ENCODE measurements at regions not wholly inside any gene's neighbourhood (a gene's known extent, or its start where the extent isn't known, plus 50 kb on each side); places are given as distances from the start of the nearest gene placed in this dataset.

DNA sequence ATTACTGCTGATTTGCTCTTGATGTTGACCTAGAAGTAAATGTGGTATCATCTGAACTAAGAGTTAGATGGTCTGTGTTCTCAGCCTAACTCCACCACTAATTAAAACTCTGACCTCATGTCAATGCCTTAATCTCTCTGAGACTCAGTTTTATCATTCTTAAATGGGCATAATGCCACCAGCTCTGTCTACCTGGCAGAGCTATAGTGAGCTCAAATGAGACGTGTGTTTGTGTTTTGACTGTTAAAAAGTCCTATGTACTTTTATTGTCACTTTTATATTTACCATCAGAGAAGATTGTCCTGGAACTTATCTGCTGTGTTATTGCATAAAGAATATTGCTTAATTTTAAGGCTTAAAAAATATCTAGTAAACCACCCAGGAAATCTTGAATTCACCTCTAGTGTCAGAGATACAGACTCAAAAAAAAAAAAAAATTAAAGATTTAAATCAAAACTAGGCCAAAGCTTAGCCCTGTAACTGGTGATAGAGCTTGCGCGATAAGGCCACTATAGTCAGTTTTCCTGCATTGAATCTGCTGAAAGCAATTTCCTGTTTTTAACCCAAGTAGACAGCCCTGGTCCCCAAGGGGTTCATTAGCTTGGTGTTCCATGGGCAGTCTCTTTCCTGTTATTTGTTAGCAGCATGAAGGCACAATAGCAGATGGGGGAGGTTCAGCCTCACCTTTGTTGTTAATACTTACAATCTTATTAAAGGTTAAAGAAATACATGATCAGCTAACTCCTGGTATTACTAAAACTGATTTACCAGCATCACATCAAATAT lies 261.8 kb downstream of the ATP23 start:
- no peak for DNase-seq

DNA sequence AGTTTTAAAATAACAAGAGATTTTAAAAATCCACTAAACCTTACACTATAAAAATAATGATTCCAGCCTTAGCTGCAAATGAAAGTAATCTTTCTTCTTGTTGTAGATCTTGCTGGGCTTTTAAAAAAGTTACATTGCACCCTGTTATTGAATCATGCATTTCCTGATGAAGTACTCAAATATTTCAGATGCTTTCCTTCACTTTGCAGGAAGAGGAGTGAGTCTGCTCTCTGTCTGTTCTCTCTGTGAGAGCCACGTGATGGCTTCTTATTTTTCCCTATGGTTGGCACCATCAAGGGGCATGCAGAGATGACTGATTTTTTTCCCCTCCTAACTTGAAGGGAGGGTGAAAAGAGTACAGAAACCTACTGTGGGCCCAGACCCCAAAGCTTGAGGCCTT lies 262.7 kb downstream of the ATP23 start:
- DNase-seq, result no peak

DNA sequence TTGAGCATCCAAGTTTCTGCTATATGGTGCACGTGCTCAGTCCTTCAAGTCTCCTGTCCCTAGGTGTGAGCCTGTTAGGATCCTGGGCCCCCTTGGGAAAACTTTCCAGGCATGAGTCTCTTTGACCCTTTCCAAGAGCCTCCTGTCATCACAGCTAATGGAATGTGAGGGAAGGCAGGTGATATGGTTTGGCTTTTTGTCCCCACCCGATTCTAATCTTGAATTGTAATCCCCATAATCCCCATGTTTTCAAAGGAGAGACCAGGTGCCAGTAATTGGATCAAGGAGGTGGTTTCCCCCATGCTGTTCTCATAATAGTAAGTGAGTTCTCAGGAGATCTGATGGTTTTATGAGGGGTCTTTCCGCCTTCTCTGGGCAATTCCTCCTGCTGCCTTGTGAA lies 265.5 kb downstream of the ATP23 start:
- DNase-seq, result no peak

DNA sequence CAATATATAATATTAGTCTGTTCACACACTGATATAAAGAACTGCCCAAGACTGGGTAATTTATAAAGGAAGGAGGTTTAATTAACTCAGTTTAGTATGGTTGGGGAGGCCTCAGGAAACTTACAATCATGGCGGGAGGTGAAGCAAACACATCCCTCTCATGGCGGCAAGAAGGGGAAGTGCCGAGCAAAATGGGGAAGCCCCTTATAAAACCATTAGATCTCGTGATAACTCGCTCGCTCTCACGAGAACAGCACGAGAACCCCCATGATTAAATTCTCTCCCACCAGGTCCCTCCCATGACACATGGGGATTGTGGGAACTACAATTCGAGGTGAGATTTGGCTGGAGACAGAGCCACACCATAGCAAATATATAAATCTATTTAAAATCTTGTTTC lies 269.8 kb downstream of the ATP23 start:
- no peak for DNase-seq

DNA sequence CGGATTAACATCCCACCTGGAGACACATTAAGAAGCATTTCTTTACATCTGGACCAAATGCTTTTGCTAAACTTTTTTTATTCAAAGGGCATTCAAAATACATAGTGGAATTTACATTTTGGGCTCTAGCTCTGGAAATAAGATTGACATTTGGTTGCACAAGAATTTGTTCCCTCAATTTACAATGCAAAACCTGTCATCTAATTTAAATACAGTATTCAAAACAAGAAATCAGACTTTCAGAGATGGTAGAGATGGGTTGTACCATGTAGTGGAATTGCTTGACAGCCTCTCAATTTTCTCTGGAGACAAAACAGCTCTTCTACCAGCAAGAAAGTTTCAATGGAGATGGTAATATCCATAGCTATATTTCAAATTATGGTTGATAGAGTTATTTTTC lies 275.8 kb downstream of the ATP23 start:
- no peak for DNase-seq

DNA sequence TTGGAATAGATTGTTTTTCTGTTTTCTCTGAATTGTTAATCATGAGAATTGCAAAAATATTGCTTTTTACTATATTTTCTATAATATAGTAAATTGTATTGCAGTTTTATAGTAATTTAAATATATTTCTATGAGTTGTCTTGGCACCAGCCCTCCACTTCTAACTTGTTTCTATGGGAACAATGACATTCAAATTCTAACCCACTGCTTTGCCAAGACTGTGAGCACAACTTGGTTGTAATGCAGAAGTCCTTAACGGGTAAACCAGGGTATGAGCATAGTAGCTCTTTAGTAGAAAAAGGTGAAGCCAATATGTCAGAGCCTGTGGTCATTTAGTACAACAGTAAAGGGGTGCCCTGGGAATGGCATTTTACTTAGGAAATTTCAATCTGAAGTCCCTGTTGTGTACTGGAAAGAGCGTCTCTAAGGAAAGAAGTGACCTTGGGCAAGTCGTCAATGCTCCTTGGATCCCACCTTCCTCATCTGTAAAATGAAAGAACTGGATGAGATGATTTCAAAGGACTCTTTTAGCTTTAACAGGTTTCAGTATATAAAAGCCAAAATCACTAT lies 283.3 kb downstream of the ATP23 start:
- DNase-seq, result no peak

DNA sequence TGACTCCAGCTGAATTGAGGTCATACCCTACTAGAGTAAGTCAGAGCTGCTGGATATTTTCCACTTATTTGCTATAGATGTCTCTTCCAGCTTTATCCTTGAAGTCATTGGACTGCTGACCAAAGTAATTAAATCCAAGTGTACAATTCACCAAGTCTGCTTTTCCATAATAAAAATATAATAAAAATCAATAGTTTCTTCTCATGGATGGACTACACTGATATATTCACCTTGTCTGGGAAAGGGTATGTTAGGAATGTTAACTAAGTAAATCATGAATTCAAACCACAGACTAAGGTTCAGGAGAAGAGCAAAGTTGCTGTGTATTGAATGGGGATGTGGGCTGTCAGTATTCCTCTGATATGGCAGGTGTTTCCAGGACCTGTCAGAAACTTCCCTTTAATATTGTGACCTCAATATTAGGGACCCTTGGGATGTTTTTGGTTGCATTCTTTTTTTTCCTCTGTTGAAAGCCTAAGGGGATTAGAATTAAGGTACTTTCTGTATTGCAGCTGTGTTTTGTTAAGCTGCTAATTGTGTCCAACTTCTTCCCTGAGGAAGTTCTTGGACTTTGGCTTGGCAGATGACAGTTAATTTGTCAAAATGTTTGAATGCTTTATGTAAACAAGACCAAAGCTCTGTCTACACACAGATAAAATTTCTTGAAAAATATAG lies 284.0 kb downstream of the ATP23 start:
- no peak for DNase-seq

DNA sequence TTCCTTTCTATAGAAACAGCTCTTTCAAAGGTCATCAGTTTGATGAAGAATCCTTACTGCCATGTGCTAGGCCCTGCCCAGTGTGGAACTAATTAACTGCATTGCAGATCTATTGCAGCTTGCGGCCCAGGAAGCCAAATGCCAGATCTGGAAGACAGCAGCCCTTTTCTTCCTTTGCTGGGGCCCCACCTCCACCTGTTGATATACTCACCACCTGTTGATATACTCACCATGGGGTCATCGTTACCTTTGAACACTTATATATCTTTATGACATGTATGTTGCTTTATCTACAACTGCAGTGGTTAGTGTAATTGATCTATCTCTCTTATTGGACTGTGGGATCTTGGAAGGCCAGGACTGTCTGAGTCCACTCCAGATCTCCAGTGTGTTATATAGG lies 292.5 kb downstream of the ATP23 start:
- DNase-seq, result no peak

DNA sequence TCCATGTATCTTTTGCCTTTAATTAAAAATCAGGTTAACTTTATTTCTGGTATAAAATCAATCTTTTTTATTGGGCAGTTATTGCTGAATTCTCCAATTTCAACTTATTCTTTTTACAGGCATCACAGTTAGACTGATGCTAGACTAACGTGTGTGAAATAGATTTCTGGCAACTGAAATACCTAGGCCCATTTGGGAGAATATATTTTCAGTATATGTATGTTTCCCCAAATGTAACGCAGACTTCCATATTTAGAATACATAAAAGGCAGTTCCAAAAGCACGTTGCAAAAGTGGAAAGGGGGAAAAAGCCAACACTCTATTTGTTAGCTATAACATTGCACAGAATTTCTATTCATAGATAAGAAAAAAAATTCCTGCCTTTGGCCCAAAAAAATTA lies 297.0 kb downstream of the ATP23 start:
- DNase-seq, result no peak

DNA sequence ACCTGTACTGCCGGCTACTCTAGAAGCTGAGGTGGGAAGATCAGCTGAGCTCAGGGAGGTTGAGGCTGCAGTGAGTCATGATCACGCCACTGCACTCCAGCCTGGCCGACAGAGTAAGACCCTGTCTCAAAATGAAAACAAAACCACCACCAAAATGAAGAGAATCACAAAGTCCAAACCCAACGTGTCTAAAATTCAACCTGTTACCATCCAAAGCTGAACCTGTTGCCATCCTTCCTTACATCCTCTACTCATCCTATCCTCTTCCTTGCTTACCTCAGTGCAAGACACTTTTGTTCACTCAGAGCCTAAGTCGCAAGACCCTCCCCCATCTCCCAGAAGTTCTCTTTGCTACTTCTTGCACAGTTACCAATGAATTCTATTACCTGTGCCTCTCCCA lies 299.7 kb downstream of the ATP23 start:
- no peak for DNase-seq

DNA sequence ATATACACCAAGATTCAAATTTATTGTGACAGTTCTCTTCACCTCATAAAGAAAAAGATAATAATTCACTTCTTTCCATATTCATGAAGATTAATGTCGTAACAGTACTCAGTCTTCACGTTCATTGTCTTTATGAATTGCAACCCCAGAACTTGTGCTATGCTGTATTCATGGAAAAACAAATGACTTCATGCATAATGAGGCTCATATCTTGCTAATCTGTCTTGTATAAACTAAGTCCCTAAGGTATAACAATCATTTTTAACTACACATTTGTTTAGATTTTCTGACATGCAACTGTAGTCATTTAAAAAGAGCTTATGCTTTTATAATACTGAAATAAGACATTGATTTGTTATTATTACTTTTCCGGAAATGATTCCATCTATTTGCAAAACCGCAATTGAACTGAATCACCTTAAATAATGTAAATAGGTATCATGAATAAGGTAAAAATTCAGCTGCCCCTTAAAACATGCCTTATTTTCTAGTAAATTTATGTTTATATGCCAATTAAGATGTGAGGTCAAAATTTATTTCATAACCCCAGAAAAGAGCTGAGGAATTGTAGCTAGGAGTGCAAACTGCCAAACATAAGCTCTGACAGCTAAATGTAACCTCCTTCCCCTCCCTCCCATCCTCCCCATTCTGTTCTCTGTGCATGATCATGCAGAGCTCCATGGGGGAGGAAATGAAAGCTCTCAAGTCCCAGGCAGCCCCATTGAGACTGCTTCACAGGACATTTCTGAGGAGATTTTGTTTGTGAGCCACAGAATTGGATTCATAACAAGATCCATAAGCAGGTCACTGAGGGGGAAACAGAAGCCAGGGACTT lies 301.6 kb downstream of the ATP23 start:
- no peak for DNase-seq

DNA sequence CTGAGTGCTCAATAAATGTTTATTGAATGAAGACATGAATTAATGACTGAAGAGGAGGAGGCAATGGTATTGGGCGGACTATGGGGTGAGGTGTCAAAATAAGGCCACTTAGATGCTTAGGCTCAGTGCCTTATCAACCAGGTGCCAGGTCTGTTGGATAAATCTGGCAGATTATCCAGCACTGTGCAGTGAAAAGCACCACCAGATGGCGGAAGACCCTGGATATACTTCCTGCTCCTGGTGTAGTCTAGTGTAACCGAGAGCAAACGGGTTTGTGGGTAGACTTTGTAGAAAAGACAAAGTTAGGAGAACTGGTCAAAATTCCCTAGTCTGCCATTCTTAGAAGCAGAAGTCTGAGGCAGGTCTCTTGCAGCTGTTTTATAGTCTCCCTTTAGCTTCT lies 306.3 kb downstream of the ATP23 start:
- no peak for DNase-seq

DNA sequence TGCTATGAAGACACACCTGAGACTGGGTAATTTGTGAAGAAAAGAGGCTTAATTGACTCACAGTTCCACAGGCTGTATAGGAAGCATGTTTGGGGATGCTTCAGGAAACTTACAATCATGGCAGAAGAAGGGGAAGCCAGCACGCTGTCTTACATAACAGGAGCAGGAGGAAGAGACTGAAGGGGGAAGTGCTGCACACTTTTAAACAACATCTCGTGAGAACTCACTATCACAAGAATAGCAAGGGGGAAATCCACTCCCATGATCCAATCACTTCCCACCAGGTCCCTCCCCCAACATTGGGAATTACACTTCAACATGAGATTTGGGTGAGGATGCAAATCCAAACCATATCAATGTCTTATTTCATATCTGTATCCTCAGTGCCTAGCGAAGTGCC lies 307.2 kb downstream of the ATP23 start:
- no peak for DNase-seq

DNA sequence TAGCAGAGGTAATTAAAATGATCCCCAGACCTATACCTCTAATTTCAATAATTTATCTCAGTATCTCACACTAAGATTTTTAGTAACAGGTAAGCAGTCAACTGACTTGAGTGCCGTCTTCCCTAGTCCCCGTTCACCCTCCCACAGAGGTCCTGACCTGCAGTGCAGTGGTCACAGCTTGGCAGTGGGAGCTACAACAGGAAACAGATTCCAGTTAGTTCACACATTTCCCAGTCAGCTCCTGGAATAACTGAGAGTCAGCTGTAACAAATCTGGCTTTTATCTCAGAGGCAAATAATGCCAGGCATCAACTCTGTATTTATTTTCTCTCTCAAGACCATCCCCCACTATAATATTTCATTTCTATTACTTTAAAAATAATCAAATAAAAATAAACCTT lies 308.2 kb downstream of the ATP23 start:
- no peak for DNase-seq

DNA sequence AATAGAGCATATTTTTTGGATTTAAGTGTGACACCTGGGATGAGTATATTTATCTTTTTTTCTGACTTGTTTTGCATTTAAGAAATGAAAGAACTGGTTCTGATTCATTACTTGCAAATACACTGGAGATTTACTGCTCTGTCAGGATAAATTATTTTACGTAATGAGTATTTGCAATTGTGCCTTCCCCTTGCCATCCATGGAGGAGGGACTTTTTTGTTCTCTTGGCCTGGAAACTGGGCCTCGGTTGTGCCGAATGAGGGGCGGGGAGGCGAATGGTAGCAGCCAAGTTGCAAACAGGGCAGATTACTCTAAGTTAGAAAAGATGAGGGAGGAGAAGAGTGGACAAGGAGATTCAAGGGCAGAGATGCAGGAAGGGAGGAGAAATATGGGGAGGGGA lies 308.7 kb downstream of the ATP23 start:
- DNase-seq, result no peak

DNA sequence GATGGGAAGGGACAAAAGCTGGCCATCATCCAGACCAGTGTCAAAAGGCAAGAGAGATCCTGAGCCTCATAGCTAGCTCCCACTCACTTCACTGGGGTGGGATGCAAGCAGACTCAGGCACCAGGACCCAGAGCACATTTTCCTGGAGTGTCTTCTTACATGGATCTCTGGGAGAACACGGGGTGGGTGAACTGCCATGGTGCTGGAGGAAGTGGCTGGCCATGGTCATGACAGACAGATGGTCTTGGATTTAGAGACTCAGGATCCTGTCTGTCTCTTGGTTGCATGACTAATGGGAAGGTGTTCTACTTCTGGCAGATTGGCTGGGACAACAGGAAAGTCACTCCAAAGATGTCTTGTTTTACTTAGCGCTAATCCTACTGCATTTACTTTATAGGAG lies 311.5 kb downstream of the ATP23 start:
- no peak for DNase-seq

DNA sequence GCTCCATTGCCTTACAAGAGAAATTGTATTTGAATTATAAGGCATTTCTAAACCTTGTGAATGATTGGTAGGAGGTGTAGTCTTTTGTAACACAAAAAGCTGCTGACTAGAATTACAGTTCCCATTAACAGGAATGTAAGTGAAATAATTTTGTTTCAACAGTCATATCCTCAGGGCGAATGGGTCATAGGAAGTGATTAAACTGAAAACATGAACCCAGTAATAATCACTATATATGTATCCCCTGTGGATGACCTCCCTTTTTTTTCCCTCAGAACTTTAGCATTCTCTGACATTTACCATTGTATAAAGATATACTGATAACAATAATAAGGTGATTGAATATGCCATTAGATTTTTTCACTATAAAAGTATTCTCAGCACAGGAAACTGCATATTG lies 312.3 kb downstream of the ATP23 start:
- no peak for DNase-seq

DNA sequence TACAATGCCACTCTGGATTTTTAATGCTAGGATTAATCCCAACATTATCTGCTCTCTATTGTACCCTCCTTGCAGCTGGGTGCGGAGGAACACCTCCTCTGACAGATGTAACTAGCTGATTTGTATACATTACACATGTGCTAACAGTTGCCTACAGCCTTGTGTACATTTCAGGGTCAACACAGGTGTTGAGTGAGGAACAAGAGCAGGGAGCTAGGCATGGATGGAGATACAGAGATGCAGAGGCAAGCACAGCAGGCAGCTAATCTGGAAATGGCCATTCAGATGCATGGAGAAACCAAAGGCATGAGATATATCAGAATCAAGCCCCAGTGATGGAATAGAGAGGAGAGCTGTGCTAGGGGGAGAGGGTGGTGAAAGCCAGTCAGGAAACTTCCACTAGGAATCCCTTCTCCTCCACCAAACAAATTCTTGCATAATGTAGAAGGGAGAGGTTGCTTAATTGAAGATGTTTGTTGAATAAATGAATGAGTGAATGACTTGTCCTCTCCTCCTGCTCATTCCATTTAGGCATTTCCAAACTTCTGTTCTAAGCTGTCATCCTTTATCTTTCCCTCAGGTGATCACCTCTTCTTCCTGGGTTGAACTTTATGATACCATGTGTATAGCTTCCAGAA lies 313.2 kb downstream of the ATP23 start:
- no peak for DNase-seq

DNA sequence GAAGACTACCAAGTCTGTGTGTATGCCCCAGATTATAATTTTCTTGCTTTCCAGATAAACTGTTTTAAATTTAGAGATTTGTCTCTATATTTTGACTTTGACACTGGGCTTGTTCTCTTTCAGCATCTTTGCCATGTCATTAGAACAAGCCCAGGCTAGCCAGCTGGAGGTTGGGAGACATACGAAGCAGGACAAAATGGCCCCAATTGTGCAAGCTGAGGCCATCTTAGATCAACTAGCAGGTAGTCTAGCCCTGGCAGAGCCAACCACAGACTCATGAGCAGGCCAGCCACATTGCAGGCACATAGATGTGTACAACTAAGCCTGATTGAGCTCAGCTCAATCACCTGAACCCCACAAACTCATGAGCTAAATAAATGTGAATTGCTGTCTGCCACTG lies 321.4 kb downstream of the ATP23 start:
- no peak for DNase-seq

DNA sequence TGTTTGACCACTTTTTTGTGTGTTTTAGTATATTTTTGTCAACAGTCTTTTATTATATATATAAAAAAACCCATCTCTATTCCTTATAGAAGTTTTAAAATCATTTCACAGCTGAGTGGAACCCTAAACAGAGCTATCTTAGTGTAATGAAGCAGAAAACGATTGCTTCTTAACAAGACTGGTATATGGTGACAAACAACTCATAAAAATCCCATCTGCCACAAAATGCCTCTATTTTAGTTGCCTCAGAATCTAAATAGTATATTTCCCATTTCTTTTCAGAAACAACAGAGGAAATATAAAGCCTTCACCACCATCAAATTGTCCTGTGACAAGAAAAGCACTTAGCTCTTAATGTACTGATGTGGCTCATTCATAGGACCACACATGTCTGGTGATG lies 322.4 kb downstream of the ATP23 start:
- no peak for DNase-seq

DNA sequence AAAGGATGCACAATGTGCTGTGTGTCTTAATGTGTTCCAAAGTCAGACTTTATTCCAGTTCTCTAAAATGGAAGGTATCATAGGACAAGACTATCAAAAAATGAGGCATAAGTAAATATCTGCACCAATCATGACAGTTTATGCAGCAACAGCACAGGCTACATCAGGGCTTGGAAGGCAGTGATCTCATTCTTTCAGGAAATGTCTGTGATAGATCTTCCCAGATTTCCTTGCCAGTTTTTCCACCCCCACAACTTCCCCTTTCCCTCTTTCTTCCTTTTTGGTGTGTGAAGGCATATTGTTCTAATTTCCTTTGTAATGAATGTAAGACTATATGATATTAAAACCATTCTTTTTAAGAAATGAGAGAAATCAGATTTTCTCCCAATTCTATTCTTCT lies 326.7 kb downstream of the ATP23 start:
- no peak for DNase-seq

DNA sequence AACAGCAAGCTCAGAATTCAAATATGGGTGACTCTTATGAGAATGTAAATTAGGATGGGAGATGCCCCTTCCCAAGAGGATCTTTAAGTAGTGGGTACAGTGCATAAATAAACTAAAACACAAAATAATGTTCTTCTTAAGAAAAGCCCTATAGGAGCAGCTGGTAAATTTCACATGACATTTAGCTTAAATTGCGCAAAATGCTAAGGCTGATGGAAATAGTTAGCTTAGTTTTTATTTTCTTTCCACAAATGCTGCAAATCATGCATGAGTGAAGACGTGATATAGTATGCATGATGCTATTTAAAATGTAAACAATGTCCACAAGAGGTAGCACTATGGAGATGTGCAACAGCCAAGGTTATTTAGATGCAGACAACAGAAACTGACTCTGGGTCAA lies 328.1 kb downstream of the ATP23 start:
- DNase-seq, result no peak
